CD14-positive monocyte (primary cell): ENCODE measurements at regions not wholly inside any gene's neighbourhood (a gene's known extent, or its start where the extent isn't known, plus 50 kb on each side); places are given as distances from the start of the nearest gene placed in this dataset.

Source experiments
- DNase-seq, 3 donors: peaks; one replicate each; pipeline ENCODE4 v3.0.0-alpha.2; 2011 to 2022
- H2AFZ ChIP-seq: 2 replicates; pipeline ENCODE4 v1.6.0; 2012; ENCODE audit warnings: mild to moderate bottlenecking, low read depth, low read length, inconsistent platforms; ENCODE audit not compliant: insufficient read depth, poor library complexity, severe bottlenecking
- H3K27ac ChIP-seq, 2 donors: 1 replicate in 1 of 2; 2 replicates in 1 of 2; pipeline ENCODE4 v1.5.1; 2012 to 2013; ENCODE audit warnings: low read length in 2 of 2, control low read depth in 1 of 2, inconsistent platforms in 1 of 2, low read depth in 1 of 2, mild to moderate bottlenecking in 1 of 2
- H3K27me3 ChIP-seq, 2 donors: one replicate each; pipeline versions ENCODE4 v1.6.0 to v1.6.1; 2011 to 2013; ENCODE audit warnings: low read length in 2 of 2; ENCODE audit not compliant: control insufficient read depth in 2 of 2, insufficient read depth in 2 of 2
- H3K36me3 ChIP-seq, 2 donors: replicated peaks in 1 of 2; 1 replicate in 1 of 2; 2 replicates in 1 of 2; pipeline versions ENCODE4 v1.5.1 to v1.6.1; 2012 to 2013; ENCODE audit warnings: low read length in 2 of 2, control low read depth in 1 of 2, inconsistent platforms in 1 of 2, mild to moderate bottlenecking in 1 of 2; ENCODE audit not compliant: insufficient read depth in 2 of 2, control insufficient read depth in 1 of 2
- H3K4me1 ChIP-seq, 2 donors: 1 replicate in 1 of 2; 2 replicates in 1 of 2; pipeline versions ENCODE4 v1.5.1 to v1.6.1; 2012 to 2013; ENCODE audit warnings: low read length in 2 of 2, control low read depth in 1 of 2, inconsistent platforms in 1 of 2, mild to moderate bottlenecking in 1 of 2, moderate library complexity in 1 of 2; ENCODE audit not compliant: insufficient read depth in 2 of 2, control insufficient read depth in 1 of 2
- H3K4me2 ChIP-seq: replicated peaks from 2 replicates; pipeline ENCODE3; 2012; ENCODE audit warnings: low read length, moderate library complexity, mild to moderate bottlenecking; ENCODE audit not compliant: poor library complexity, severe bottlenecking; ENCODE audit errors: extremely low read depth
- H3K4me3 ChIP-seq, 3 experiments: fragments of 200-600 bp in 1 of 3; sonication (generic) in 1 of 3; replicated peaks in 1 of 3; 1 replicate in 2 of 3; 2 replicates in 1 of 3; pipeline ENCODE4 v1.5.1; 2011 to 2013; ENCODE audit warnings: low read length in 3 of 3, mild to moderate bottlenecking in 3 of 3, control low read depth in 2 of 3, low read depth in 2 of 3, inconsistent platforms in 1 of 3, moderate library complexity in 1 of 3
- H3K79me2 ChIP-seq: 2 replicates; pipeline ENCODE4 v1.6.0; 2012; ENCODE audit warnings: mild to moderate bottlenecking, control low read depth, inconsistent platforms, low read length, moderate library complexity; ENCODE audit not compliant: insufficient read depth
- H3K9ac ChIP-seq: 2 replicates; pipeline ENCODE4 v1.6.0; 2017; ENCODE audit warnings: low read length, mild to moderate bottlenecking; ENCODE audit not compliant: insufficient read depth, poor library complexity, severe bottlenecking
- H3K9me3 ChIP-seq, 2 donors: replicated peaks in 1 of 2; 1 replicate in 1 of 2; 2 replicates in 1 of 2; pipeline versions ENCODE4 v1.5.1 to v1.6.1; 2012 to 2013; ENCODE audit warnings: low read length in 2 of 2, control low read depth in 1 of 2; ENCODE audit not compliant: control insufficient read depth in 1 of 2, insufficient read depth in 1 of 2
- H4K20me1 ChIP-seq: 2 replicates; pipeline ENCODE4 v1.6.0; 2012; ENCODE audit warnings: mild to moderate bottlenecking, low read length, control low read depth, moderate library complexity; ENCODE audit not compliant: insufficient read depth
- H3K27ac Mint-ChIP-seq, 7 donors: one replicate each; pipeline ENCODE4 v1.8.0; 2020; ENCODE audit warnings: mild to moderate bottlenecking in 7 of 7, mixed read lengths in 7 of 7, moderate library complexity in 6 of 7, inconsistent platforms in 2 of 7
- H3K27me3 Mint-ChIP-seq, 3 donors: one replicate each; pipeline ENCODE4 v1.8.0; 2021 to 2022; ENCODE audit warnings: low read depth in 3 of 3, mild to moderate bottlenecking in 3 of 3, mixed read lengths in 3 of 3, moderate library complexity in 3 of 3, inconsistent platforms in 1 of 3
- H3K36me3 Mint-ChIP-seq, 2 donors: one replicate each; pipeline ENCODE4 v1.8.0; 2020; ENCODE audit warnings: mixed read lengths in 2 of 2, inconsistent platforms in 1 of 2, mild to moderate bottlenecking in 1 of 2
- H3K4me1 Mint-ChIP-seq: one replicate; pipeline ENCODE4 v1.8.0; 2020; ENCODE audit warnings: mild to moderate bottlenecking, mixed read lengths
- H3K4me3 Mint-ChIP-seq, 2 donors: one replicate each; pipeline ENCODE4 v1.8.0; 2020; ENCODE audit warnings: mild to moderate bottlenecking in 2 of 2, mixed read lengths in 2 of 2, moderate library complexity in 1 of 2
- H3K9me3 Mint-ChIP-seq, 7 donors: one replicate each; pipeline ENCODE4 v1.8.0; 2020 to 2022; ENCODE audit warnings: mixed read lengths in 7 of 7, mild to moderate bottlenecking in 6 of 7, moderate library complexity in 6 of 7, inconsistent platforms in 2 of 7
- CTCF ChIP-seq: fragments of 200-600 bp; IDR thresholded peaks from one replicate; pipeline ENCODE4 v1.8.0; 2022; ENCODE audit warnings: antibody characterized with exemption, mild to moderate bottlenecking
- WGBS: methylation state at CpG from one replicate; pipeline ENCODE4 v1.1.5; 2013; ENCODE audit warnings: missing lambda C conversion rate; ENCODE audit not compliant: insufficient coverage; 5-methylcytosine and 5-hydroxymethylcytosine counted together
- intact Hi-C, 2 donors: fragments of 100-400 bp; cut with micrococcal nuclease; formaldehyde crosslinking; loops; one replicate each; pipeline versions ENCODE4 v1.15.0 to v1.15.1; 2023

GRCh38 chr6:11952316-11952715 is 59.8 kb upstream of the HIVEP1 start:
- Histone ChIP-seq H3K4me2 (no peak overlapping the region), H3K27ac (no peak overlapping the region), H3K9me3 (peaks cover 0 to 3% of the 10 kb centered on the region in 2 donors), H2AFZ (no peak overlapping the region), H3K27me3 (no peaks in the 10 kb centered on the region), H3K4me3 (no peak overlapping the region), H4K20me1 (no peaks in the 10 kb centered on the region), H3K36me3 (no peaks in the 10 kb centered on the region), H3K79me2 (no peaks in the 10 kb centered on the region), H3K9ac (no peak overlapping the region), H3K4me1 (no peaks in the 10 kb centered on the region)
- WGBS, result no CpG with 5 or more reads among the region's 2 CpGs
- TF ChIP-seq CTCF, result no peak
- DNase-seq, result no peak
- H3K4me3 Mint-ChIP-seq, result no peak overlapping the region
- H3K4me1 Mint-ChIP-seq, result no peaks in the 10 kb centered on the region
- H3K27ac Mint-ChIP-seq, result no peak overlapping the region
- peaks cover 0 to 2% (median 0%) of the 10 kb centered on the region in 3 donors for H3K27me3 Mint-ChIP-seq
- H3K9me3 Mint-ChIP-seq, result peaks cover 0 to 5% (median 3%) of the 10 kb centered on the region in 7 donors
- no peaks in the 10 kb centered on the region for H3K36me3 Mint-ChIP-seq
- intact Hi-C loops, result no loop called here

- Mint-ChIP-seq H3K27ac (no peak overlapping the region), H3K27me3 (peaks cover 0 to 2% (median 0%) of the 10 kb centered on the region in 3 donors), H3K36me3 (no peaks in the 10 kb centered on the region), H3K4me1 (no peaks in the 10 kb centered on the region), H3K9me3 (peaks cover 0 to 5% (median 2%) of the 10 kb centered on the region in 7 donors), H3K4me3 (no peak overlapping the region)
- Histone ChIP-seq H3K79me2 (no peaks in the 10 kb centered on the region), H3K4me3 (no peak overlapping the region), H3K27me3 (no peaks in the 10 kb centered on the region), H3K4me1 (no peaks in the 10 kb centered on the region), H3K4me2 (no peak overlapping the region), H2AFZ (no peak overlapping the region), H4K20me1 (no peaks in the 10 kb centered on the region), H3K9ac (no peak overlapping the region), H3K27ac (no peak overlapping the region), H3K9me3 (peaks cover 0 to 2% of the 10 kb centered on the region in 2 donors), H3K36me3 (no peaks in the 10 kb centered on the region)
- intact Hi-C loops, result no loop called here
- DNase-seq, result no peak
- TF ChIP-seq CTCF, result no peak
- no CpG with 5 or more reads among the region's 3 CpGs for WGBS
These were observed 60.2 kb upstream of the HIVEP1 start for GRCh38 chr6:11951868-11952267.
